ENCODE measurements at regions not wholly inside any gene's neighbourhood (a gene's known extent, or its start where the extent isn't known, plus 50 kb on each side); places are given as distances from the start of the nearest gene placed in this dataset.

- no peak overlapping the region for H3K9ac ChIP-seq (ENCODE audit: low read length)
- H3K9me3 ChIP-seq (replicated peaks; ENCODE audit: insufficient read depth, low read length): no peaks in the 10 kb centered on the region
- no peak for DNase-seq
- no peaks in the 10 kb centered on the region for H3K79me2 ChIP-seq (ENCODE audit: low read length)
- H3K36me3 ChIP-seq (replicated peaks; ENCODE audit: insufficient read depth, low read length): no peaks in the 10 kb centered on the region
- TF ChIP-seq EZH2phosphoT487 (IDR thresholded peaks at IDR 0.05; ENCODE audit: low read length) (no peak), CTCF (IDR thresholded peaks at IDR 0.05; ENCODE audit: low read length) (no peak), EZH2 (optimal IDR thresholded peaks at IDR 0.05; ENCODE audit: low read depth, low read length) (no peak)
- H2AFZ ChIP-seq (ENCODE audit: low read length): no peak overlapping the region
- H3K4me2 ChIP-seq (ENCODE audit: low read depth, low read length): no peak overlapping the region
- H4K20me1 ChIP-seq (ENCODE audit: insufficient read depth, low read length): no peaks in the 10 kb centered on the region
- no peak overlapping the region for H3K4me3 ChIP-seq (ENCODE audit: low read length)
- H3K27me3 ChIP-seq (replicated peaks; ENCODE audit: insufficient read depth, low read length): no peaks in the 10 kb centered on the region
- H3K4me1 ChIP-seq (ENCODE audit: low read length): no peaks in the 10 kb centered on the region
- no peaks in the 10 kb centered on the region for H3K9me2 ChIP-seq (replicated peaks; ENCODE audit: insufficient read depth, low read length)
- H3K27ac ChIP-seq (ENCODE audit: low read length): no peak overlapping the region
- H3F3A ChIP-seq (ENCODE audit: insufficient read depth, low read length): no peaks in the 10 kb centered on the region
Observed at GRCh38 chr13:59458908-59459579, 704.7 kb downstream of the DIAPH3 start.

GRCh38 chr13:59459972-59460371, 703.8 kb downstream of the DIAPH3 start:
- TF ChIP-seq EZH2 (optimal IDR thresholded peaks at IDR 0.05; ENCODE audit: low read depth, low read length) (no peak), CTCF (IDR thresholded peaks at IDR 0.05; ENCODE audit: low read length) (no peak), EZH2phosphoT487 (IDR thresholded peaks at IDR 0.05; ENCODE audit: low read length) (no peak)
- no peaks in the 10 kb centered on the region for H3K4me1 ChIP-seq (ENCODE audit: low read length)
- H3K9me3 ChIP-seq (replicated peaks; ENCODE audit: insufficient read depth, low read length): no peaks in the 10 kb centered on the region
- no peaks in the 10 kb centered on the region for H4K20me1 ChIP-seq (ENCODE audit: insufficient read depth, low read length)
- no peaks in the 10 kb centered on the region for H3F3A ChIP-seq (ENCODE audit: insufficient read depth, low read length)
- H3K36me3 ChIP-seq (replicated peaks; ENCODE audit: insufficient read depth, low read length): no peaks in the 10 kb centered on the region
- H3K27me3 ChIP-seq (replicated peaks; ENCODE audit: insufficient read depth, low read length): no peaks in the 10 kb centered on the region
- no peak for DNase-seq
- no peak overlapping the region for H3K27ac ChIP-seq (ENCODE audit: low read length)
- H3K4me3 ChIP-seq (ENCODE audit: low read length): no peak overlapping the region
- no peaks in the 10 kb centered on the region for H3K9me2 ChIP-seq (replicated peaks; ENCODE audit: insufficient read depth, low read length)
- H2AFZ ChIP-seq (ENCODE audit: low read length): no peak overlapping the region
- no peaks in the 10 kb centered on the region for H3K79me2 ChIP-seq (ENCODE audit: low read length)
- no peak overlapping the region for H3K9ac ChIP-seq (ENCODE audit: low read length)
- no peak overlapping the region for H3K4me2 ChIP-seq (ENCODE audit: low read depth, low read length)

DNA sequence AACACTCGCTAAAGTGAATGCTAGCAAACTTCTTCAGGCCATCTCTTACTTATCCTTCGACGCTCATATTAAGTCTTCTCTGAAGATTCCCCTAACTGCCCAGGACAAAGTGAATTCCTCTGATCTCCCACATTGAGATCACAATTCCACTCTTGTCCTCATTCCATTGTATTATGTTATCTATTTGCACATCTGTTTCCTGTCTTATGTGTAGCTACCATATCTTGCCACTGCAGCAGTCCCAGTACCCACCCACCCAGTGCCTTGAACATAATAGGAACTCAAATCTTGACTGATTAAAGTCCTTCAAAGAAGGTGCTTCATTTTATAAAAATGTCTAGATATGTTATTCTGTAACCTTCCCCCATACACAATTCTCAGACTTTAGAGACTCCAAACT, 702.3 kb downstream of the DIAPH3 start:
- no peaks in the 10 kb centered on the region for H3F3A ChIP-seq (ENCODE audit: insufficient read depth, low read length)
- no peaks in the 10 kb centered on the region for H3K36me3 ChIP-seq (replicated peaks; ENCODE audit: insufficient read depth, low read length)
- no peaks in the 10 kb centered on the region for H4K20me1 ChIP-seq (ENCODE audit: insufficient read depth, low read length)
- no peaks in the 10 kb centered on the region for H3K9me3 ChIP-seq (replicated peaks; ENCODE audit: insufficient read depth, low read length)
- no peak overlapping the region for H3K9ac ChIP-seq (ENCODE audit: low read length)
- no peak overlapping the region for H3K4me2 ChIP-seq (ENCODE audit: low read depth, low read length)
- TF ChIP-seq EZH2 (optimal IDR thresholded peaks at IDR 0.05; ENCODE audit: low read depth, low read length) (no peak), EZH2phosphoT487 (IDR thresholded peaks at IDR 0.05; ENCODE audit: low read length) (no peak), CTCF (IDR thresholded peaks at IDR 0.05; ENCODE audit: low read length) (no peak)
- no peak overlapping the region for H3K27ac ChIP-seq (ENCODE audit: low read length)
- no peak overlapping the region for H3K4me3 ChIP-seq (ENCODE audit: low read length)
- H3K9me2 ChIP-seq (replicated peaks; ENCODE audit: insufficient read depth, low read length): no peaks in the 10 kb centered on the region
- H3K27me3 ChIP-seq (replicated peaks; ENCODE audit: insufficient read depth, low read length): no peaks in the 10 kb centered on the region
- no peaks in the 10 kb centered on the region for H3K4me1 ChIP-seq (ENCODE audit: low read length)
- H3K79me2 ChIP-seq (ENCODE audit: low read length): no peaks in the 10 kb centered on the region
- no peak for DNase-seq
- H2AFZ ChIP-seq (ENCODE audit: low read length): no peak overlapping the region
